PC-3 (cell line): ENCODE measurements at regions not wholly inside any gene's neighbourhood (a gene's known extent, or its start where the extent isn't known, plus 50 kb on each side); places are given as distances from the start of the nearest gene placed in this dataset.

Experiments used
- ATAC-seq: fragments of 200-7000 bp; cut with Tn5 transposase; 2 replicates; pipeline ENCODE4 v1.9.1; 2020; ENCODE audit warnings: mild to moderate bottlenecking, moderate library complexity
- BruUV-seq: library from RNA; stranded (reverse); fragments of 400-500 nt; replicated peaks from 2 replicates; lab custom pipeline; 2021; lab: Mats Ljungman, UMichigan
- CTCF ChIA-PET: fragments of 300-600 bp; sonication (Branson Sonifier 250); formaldehyde crosslinking; loops from one replicate; lab custom pipeline; 2022; ENCODE audit warnings: antibody characterized with exemption; lab: Charles Lee
- POLR2A ChIA-PET: fragments of 300-600 bp; sonication (Branson Sonifier 250); formaldehyde crosslinking; loops from one replicate; lab custom pipeline; 2022; ENCODE audit warnings: antibody characterized with exemption; ENCODE audit not compliant: unreplicated experiment; lab: Charles Lee
- DNase-seq: peaks from one replicate; pipeline ENCODE4 v3.0.0-alpha.2; 2015
- H2AFZ ChIP-seq: fragments of 300-600 bp; sonication (generic); 2 replicates; pipeline ENCODE4 v1.6.0; 2016; ENCODE audit warnings: antibody characterized with exemption, low read length
- H3F3A ChIP-seq: fragments of 300-600 bp; sonication (generic); one replicate; pipeline ENCODE4 v1.6.0; 2017; ENCODE audit warnings: antibody characterized with exemption, low read length, control low read depth, mild to moderate bottlenecking; ENCODE audit not compliant: unreplicated experiment
- H3K27ac ChIP-seq: fragments of 300-600 bp; sonication (generic); 2 replicates; pipeline ENCODE4 v1.5.1; 2016; ENCODE audit warnings: mild to moderate bottlenecking, low read length
- H3K27me3 ChIP-seq: fragments of 300-600 bp; sonication (generic); 2 replicates; pipeline ENCODE4 v1.6.1; 2016; ENCODE audit warnings: low read length, mixed read lengths
- H3K36me3 ChIP-seq: fragments of 300-600 bp; sonication (generic); 2 replicates; pipeline ENCODE4 v1.6.1; 2016; ENCODE audit warnings: low read depth, mixed run types, low read length, mixed read lengths
- H3K4me1 ChIP-seq: fragments of 300-600 bp; sonication (generic); 2 replicates; pipeline ENCODE4 v1.5.1; 2016; ENCODE audit warnings: low read length; ENCODE audit not compliant: insufficient read depth
- H3K4me2 ChIP-seq: fragments of 300-600 bp; sonication (generic); 2 replicates; pipeline ENCODE4 v1.6.0; 2016; ENCODE audit warnings: low read length
- H3K4me3 ChIP-seq: fragments of 300-600 bp; sonication (generic); 2 replicates; pipeline ENCODE4 v1.5.1; 2016; ENCODE audit warnings: mild to moderate bottlenecking, low read length, mixed read lengths
- H3K79me2 ChIP-seq: fragments of 300-600 bp; sonication (generic); 2 replicates; pipeline ENCODE4 v1.6.1; 2017; ENCODE audit warnings: low read length, mixed read lengths
- H3K9ac ChIP-seq: fragments of 300-600 bp; sonication (generic); 2 replicates; pipeline ENCODE4 v1.6.0; 2016; ENCODE audit warnings: mild to moderate bottlenecking, low read length
- H3K9me2 ChIP-seq: fragments of 300-600 bp; sonication (generic); replicated peaks from 2 replicates; pipeline ENCODE4 v1.6.1; 2016; ENCODE audit warnings: mixed run types, low read length, mixed read lengths
- H3K9me3 ChIP-seq: fragments of 300-600 bp; sonication (generic); 2 replicates; pipeline ENCODE4 v1.6.1; 2016; ENCODE audit warnings: low read length, mixed read lengths
- H4K20me1 ChIP-seq: fragments of 300-600 bp; sonication (generic); 2 replicates; pipeline ENCODE4 v1.6.1; 2016; ENCODE audit warnings: low read length, mixed read lengths
- EZH2 ChIP-seq: fragments of 300-600 bp; sonication (generic); IDR thresholded peaks from one replicate; pipeline ENCODE4 v1.6.1; 2017; ENCODE audit warnings: antibody characterized with exemption, mild to moderate bottlenecking, low read length; ENCODE audit not compliant: unreplicated experiment
- EZH2phosphoT487 ChIP-seq: fragments of 300-600 bp; sonication (generic); IDR thresholded peaks from 2 replicates; pipeline ENCODE4 v1.6.1; 2018; ENCODE audit warnings: mild to moderate bottlenecking, antibody characterized with exemption, low read length, borderline replicate concordance
- intact Hi-C: fragments of 100-400 bp; cut with micrococcal nuclease; formaldehyde crosslinking; loops from 2 replicates; pipeline ENCODE4 v1.9.0; 2023
- TF ChIP-seq, protein P1 (sequence below): fragments of 300-600 bp; sonication (generic); conservative IDR thresholded peaks from 2 replicates; pipeline ENCODE4 v1.5.1; 2017; ENCODE audit warnings: antibody characterized with exemption, low read depth, mild to moderate bottlenecking, low read length

DNA sequence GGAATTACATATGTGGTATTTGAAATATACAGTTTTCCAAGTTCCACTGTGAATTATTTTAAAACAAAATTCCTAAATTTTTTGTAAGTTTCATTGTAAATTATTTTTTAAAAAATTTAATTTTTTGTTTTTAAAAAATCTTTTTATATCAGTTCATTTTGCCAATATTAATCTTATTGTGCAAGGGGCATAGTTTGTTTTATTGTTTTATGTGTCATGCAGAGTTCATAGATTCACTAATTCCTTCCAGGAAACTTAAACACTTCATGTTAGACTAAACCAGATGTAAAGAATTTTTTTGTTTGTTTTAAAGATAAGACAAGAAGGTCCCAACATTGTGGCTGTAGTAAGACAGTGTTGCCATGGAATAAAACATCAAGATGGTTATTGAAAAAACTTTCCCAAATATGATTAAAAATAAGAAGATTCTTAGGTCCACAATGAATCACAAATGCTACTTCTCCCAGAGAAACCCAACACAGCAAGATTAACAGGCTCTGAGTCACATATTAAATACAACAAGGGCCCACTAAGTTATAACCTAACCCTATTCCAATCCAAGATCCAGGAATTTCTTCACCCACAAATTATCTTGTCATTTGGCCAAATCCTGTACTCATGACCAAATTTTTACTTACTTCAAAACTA lies 464.7 kb upstream of the IGFBP3 start:
- H3K27me3 ChIP-seq, result no peaks in the 10 kb centered on the region
- intact Hi-C loops, result loop anchor here (2.0 to 5.0 kb wide), 3 partner anchors 102 to 367 kb away; no protein-coding TSS in a partner anchor
- ChIA-PET CTCF (no interaction called here), POLR2A (interaction anchor here (0.5 kb wide), 1 partner anchor 37 kb away, joined by 3 read pairs; no protein-coding TSS in a partner anchor)
- peaks cover 11% of the 10 kb centered on the region for H3F3A ChIP-seq
- H3K79me2 ChIP-seq, result no peaks in the 10 kb centered on the region
- H3K4me2 ChIP-seq, result peak overlapping the region; percentile 64; the same call in 1 of the 2 replicates
- H2AFZ ChIP-seq, result no peak overlapping the region
- no peaks in the 10 kb centered on the region for H4K20me1 ChIP-seq
- peaks cover 27% of the 10 kb centered on the region for H3K4me1 ChIP-seq
- 0 out of 2 replicates have a peak, but pooled peaks cover 4% of the 10 kb centered on the region for H3K9me3 ChIP-seq
- H3K36me3 ChIP-seq, result no peaks in the 10 kb centered on the region
- H3K4me3 ChIP-seq, result no peak overlapping the region
- BruUV-seq, result no TSS peak
- H3K27ac ChIP-seq, result peak overlapping the region; percentile 95
- H3K9ac ChIP-seq, result peak overlapping the region; percentile 69
- no peak for TF ChIP-seq EZH2phosphoT487
- TF ChIP-seq EZH2, result no peak
- TF ChIP-seq, protein P1, sequence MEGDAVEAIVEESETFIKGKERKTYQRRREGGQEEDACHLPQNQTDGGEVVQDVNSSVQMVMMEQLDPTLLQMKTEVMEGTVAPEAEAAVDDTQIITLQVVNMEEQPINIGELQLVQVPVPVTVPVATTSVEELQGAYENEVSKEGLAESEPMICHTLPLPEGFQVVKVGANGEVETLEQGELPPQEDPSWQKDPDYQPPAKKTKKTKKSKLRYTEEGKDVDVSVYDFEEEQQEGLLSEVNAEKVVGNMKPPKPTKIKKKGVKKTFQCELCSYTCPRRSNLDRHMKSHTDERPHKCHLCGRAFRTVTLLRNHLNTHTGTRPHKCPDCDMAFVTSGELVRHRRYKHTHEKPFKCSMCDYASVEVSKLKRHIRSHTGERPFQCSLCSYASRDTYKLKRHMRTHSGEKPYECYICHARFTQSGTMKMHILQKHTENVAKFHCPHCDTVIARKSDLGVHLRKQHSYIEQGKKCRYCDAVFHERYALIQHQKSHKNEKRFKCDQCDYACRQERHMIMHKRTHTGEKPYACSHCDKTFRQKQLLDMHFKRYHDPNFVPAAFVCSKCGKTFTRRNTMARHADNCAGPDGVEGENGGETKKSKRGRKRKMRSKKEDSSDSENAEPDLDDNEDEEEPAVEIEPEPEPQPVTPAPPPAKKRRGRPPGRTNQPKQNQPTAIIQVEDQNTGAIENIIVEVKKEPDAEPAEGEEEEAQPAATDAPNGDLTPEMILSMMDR, result no peak
- ATAC-seq (peak; percentile 98), DNase-seq (peak; percentile 94)
- H3K9me2 ChIP-seq, result no peaks in the 10 kb centered on the region

DNA sequence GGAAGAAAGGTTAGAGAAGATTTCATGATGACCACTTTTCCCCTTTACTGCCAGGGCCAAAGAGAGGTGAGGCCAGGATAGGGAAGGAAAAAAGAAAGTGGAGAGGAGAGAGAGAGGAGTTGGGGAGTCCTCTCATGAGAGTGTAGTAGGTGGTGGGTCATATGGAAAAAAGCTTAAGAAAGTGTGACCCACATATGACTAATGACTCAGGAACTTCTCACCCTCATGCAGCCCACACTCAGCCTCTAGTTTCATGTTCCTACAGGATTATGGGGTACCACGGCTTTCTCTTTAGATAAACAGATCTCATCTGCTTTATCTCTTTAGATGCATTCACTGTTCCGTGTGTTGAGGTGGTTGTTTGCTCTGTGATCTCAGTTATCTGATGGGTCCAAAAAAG lies 462.5 kb upstream of the IGFBP3 start:
- BruUV-seq, result no TSS peak
- no peaks in the 10 kb centered on the region for H3K79me2 ChIP-seq
- intact Hi-C loops, result no loop called here

More for the DNA sequence above, 462.5 kb upstream of the IGFBP3 start:
- Histone ChIP-seq H4K20me1 (no peaks in the 10 kb centered on the region), H3F3A (peaks cover 11% of the 10 kb centered on the region), H3K27me3 (no peaks in the 10 kb centered on the region), H3K36me3 (no peaks in the 10 kb centered on the region), H3K4me3 (no peak overlapping the region), H3K4me2 (no peak overlapping the region), H3K9ac (no peak overlapping the region), H3K4me1 (peaks cover 27% of the 10 kb centered on the region), H3K27ac (no peak overlapping the region), H2AFZ (no peak overlapping the region), H3K9me2 (no peaks in the 10 kb centered on the region), H3K9me3 (0 out of 2 replicates have a peak, but pooled peaks cover 4% of the 10 kb centered on the region)
- DNase-seq (peak; percentile 29), ATAC-seq (no peak)
- CTCF ChIA-PET, result no interaction called here
- POLR2A ChIA-PET, result no interaction called here
- no peak for TF ChIP-seq EZH2
- TF ChIP-seq, protein P1, result no peak
